Hepatocyte (in vitro differentiated cells): ENCODE measurements at regions not wholly inside any gene's neighbourhood (a gene's known extent, or its start where the extent isn't known, plus 50 kb on each side); places are given as distances from the start of the nearest gene placed in this dataset.

ENCODE experiments used
- CTCF ChIP-seq: fragments of 200-600 bp; sonication (generic); IDR thresholded peaks from 2 replicates; pipeline ENCODE4 v1.5.1; 2016; ENCODE audit warnings: antibody characterized with exemption, mild to moderate bottlenecking; ENCODE audit not compliant: poor library complexity
- EZH2 ChIP-seq: fragments of 200-600 bp; sonication (generic); IDR thresholded peaks from 2 replicates; pipeline ENCODE4 v1.6.1; 2016; ENCODE audit warnings: antibody characterized with exemption, mild to moderate bottlenecking, borderline replicate concordance
- EZH2phosphoT487 ChIP-seq: fragments of 200-600 bp; sonication (generic); IDR thresholded peaks from one replicate; pipeline ENCODE4 v1.6.1; 2018; ENCODE audit warnings: antibody characterized with exemption, mild to moderate bottlenecking, low read depth, moderate library complexity; ENCODE audit not compliant: unreplicated experiment, severe bottlenecking

GRCh38 chr6:130282234-130282995 is 59.7 kb upstream of the SAMD3 start:
- TF ChIP-seq CTCF (peak; percentile 35), EZH2phosphoT487 (no peak), EZH2 (no peak)
